Esophagus muscularis mucosa (tissue), 4 donors: ENCODE measurements at regions not wholly inside any gene's neighbourhood (a gene's known extent, or its start where the extent isn't known, plus 50 kb on each side); places are given as distances from the start of the nearest gene placed in this dataset.

Experiments
- DNase-seq: peaks from one replicate; pipeline ENCODE4 v3.0.0-alpha.2; 2017; ENCODE audit errors: extremely low spot score
- H3K27ac ChIP-seq, 4 donors: fragments of 200-600 bp; sonication (generic); replicated peaks in 1 of 4; 1 replicate in 3 of 4; 2 replicates in 1 of 4; pipeline ENCODE4 v1.5.1; 2016 to 2019; ENCODE audit warnings: mild to moderate bottlenecking in 1 of 4
- H3K27me3 ChIP-seq, 4 donors: fragments of 200-600 bp; sonication (generic); one replicate each; pipeline versions ENCODE4 v1.5.1 to v1.6.0; 2016 to 2019
- H3K36me3 ChIP-seq, 4 donors: fragments of 200-600 bp; sonication (generic); one replicate each; pipeline ENCODE4 v1.5.1; 2016 to 2019
- H3K4me1 ChIP-seq, 4 donors: fragments of 200-600 bp; sonication (generic); one replicate each; pipeline ENCODE4 v1.5.1; 2016 to 2019
- H3K4me3 ChIP-seq, 4 donors: fragments of 200-600 bp; sonication (generic); 1 replicate in 2 of 4; 2 replicates in 2 of 4; pipeline ENCODE4 v1.5.1; 2016 to 2019; ENCODE audit warnings: mild to moderate bottlenecking in 4 of 4, moderate library complexity in 1 of 4
- H3K9me3 ChIP-seq, 4 donors: fragments of 200-600 bp; sonication (generic); 1 replicate in 3 of 4; 2 replicates in 1 of 4; pipeline ENCODE4 v1.5.1; 2016 to 2019
- CTCF ChIP-seq, 3 experiments: fragments of 200-600 bp in 2 of 3; fragments of 450-650 bp in 1 of 3; sonication (generic) in 2 of 3; IDR thresholded peaks; one replicate each; pipeline ENCODE4 v1.5.1; 2017 to 2019; ENCODE audit warnings: antibody characterized with exemption in 3 of 3, mild to moderate bottlenecking in 2 of 3, moderate library complexity in 1 of 3
- EP300 ChIP-seq: sonication (generic); formaldehyde crosslinking; IDR thresholded peaks from one replicate; pipeline ENCODE4 v1.6.1; 2017; ENCODE audit warnings: antibody characterized with exemption
- POLR2A ChIP-seq: fragments of 450-650 bp; IDR thresholded peaks from one replicate; pipeline ENCODE4 v1.6.1; 2017; ENCODE audit warnings: antibody characterized with exemption, moderate library complexity, mild to moderate bottlenecking, low read depth
- POLR2AphosphoS5 ChIP-seq, 2 donors: sonication (generic); formaldehyde crosslinking; IDR thresholded peaks; one replicate each; pipeline ENCODE4 v1.6.1; 2017; ENCODE audit warnings: antibody characterized with exemption in 2 of 2
- WGBS: methylation state at CpG from one replicate; pipeline ENCODE4 v1.1.5; 2018; 5-methylcytosine and 5-hydroxymethylcytosine counted together
- intact Hi-C: fragments of 100-400 bp; cut with DNase I; formaldehyde crosslinking; loops from one replicate; pipeline ENCODE4 v1.15.1; 2023

DNA sequence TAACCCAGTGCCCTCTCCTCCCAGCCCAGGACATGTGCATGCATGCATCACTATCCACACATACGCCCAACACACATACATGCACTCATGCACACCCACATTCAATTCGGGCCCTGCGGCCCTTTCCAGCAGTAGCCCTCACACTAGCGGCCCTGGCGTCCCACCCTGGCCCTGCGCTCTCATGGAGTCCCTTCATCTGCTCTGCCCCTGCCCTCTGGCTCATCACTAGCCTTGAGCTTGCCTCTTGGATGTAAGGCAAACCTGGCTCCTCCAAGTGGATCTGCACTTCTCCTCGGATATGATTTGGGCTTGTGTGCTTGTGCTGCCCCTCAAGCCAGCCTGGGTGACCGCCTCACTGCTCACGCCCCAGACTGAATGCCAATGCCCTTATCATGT, 147.2 kb downstream of the SEC61B start:
- Histone ChIP-seq H3K27ac (peak overlapping the region in 1 of 4 donors; percentile 80), H3K4me1 (peaks cover 15 to 29% (median 25%) of the 10 kb centered on the region in 4 donors), H3K9me3 (no peaks in the 10 kb centered on the region), H3K4me3 (no peak overlapping the region), H3K27me3 (no peaks in the 10 kb centered on the region), H3K36me3 (no peaks in the 10 kb centered on the region)
- intact Hi-C loops: no loop called here
- DNase-seq: no peak
- 95% methylated on average over 8 of the region's 9 CpGs for WGBS
- no peak for TF ChIP-seq CTCF (IDR thresholded peaks at IDR 0.05)
- TF ChIP-seq POLR2A: no peak
- no peak for TF ChIP-seq EP300
- no peak for TF ChIP-seq POLR2AphosphoS5 (IDR thresholded peaks at IDR 0.05)

GRCh38 chr9:99370376-99370775, 148.3 kb downstream of the SEC61B start:
- no peaks in the 10 kb centered on the region for H3K9me3 ChIP-seq
- H3K36me3 ChIP-seq: no peaks in the 10 kb centered on the region
- no peak for DNase-seq
- H3K4me3 ChIP-seq: no peak overlapping the region
- peaks cover 15 to 26% (median 24%) of the 10 kb centered on the region in 4 donors for H3K4me1 ChIP-seq
- TF ChIP-seq POLR2A (no peak), EP300 (no peak), POLR2AphosphoS5 (IDR thresholded peaks at IDR 0.05) (no peak), CTCF (IDR thresholded peaks at IDR 0.05) (no peak)
- WGBS: no CpG with 5 or more reads among the region's 3 CpGs
- H3K27ac ChIP-seq: no peak overlapping the region
- intact Hi-C loops: no loop called here
- no peaks in the 10 kb centered on the region for H3K27me3 ChIP-seq

DNA sequence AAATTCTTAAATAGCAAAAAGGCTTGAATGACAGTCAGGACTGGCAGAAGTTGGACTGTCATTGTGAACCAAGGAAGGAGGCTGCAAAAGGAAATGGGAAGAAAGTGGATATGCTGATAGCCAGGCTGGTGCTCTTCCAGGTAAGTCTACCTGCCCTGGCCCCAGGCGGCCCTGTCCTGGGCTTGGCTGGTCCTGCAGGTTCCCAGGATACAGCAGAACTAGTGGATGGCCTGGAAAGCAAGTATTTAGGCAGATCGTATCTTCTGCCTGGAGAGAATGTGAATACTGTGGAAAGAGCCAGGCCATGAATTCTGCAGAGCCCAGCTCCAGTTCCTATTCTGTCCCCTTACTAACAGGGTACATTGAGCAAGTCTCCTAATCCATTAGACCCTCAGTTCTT, 149.3 kb downstream of the SEC61B start:
- H3K27me3 ChIP-seq: no peaks in the 10 kb centered on the region
- no peak overlapping the region for H3K4me3 ChIP-seq
- H3K9me3 ChIP-seq: no peaks in the 10 kb centered on the region
- intact Hi-C loops: no loop called here
- no peaks in the 10 kb centered on the region for H3K36me3 ChIP-seq
- 86% methylated on average over 2 of the region's 2 CpGs for WGBS
- no peak overlapping the region for H3K27ac ChIP-seq
- no peak for TF ChIP-seq POLR2A
- TF ChIP-seq POLR2AphosphoS5 (IDR thresholded peaks at IDR 0.05): no peak
- TF ChIP-seq EP300: no peak
- TF ChIP-seq CTCF (IDR thresholded peaks at IDR 0.05): no peak
- DNase-seq: no peak
- H3K4me1 ChIP-seq: peaks cover 15 to 20% (median 19%) of the 10 kb centered on the region in 4 donors

GRCh38 chr9:99373912-99374311, 151.8 kb downstream of the SEC61B start:
- intact Hi-C loops: no loop called here
- WGBS: 78% methylated on average over 5 of the region's 5 CpGs
- H3K4me3 ChIP-seq: no peak overlapping the region
- H3K4me1 ChIP-seq: peaks cover 5 to 6% (median 5%) of the 10 kb centered on the region in 4 donors
- no peaks in the 10 kb centered on the region for H3K36me3 ChIP-seq
- DNase-seq: no peak
- H3K27me3 ChIP-seq: no peaks in the 10 kb centered on the region
- no peaks in the 10 kb centered on the region for H3K9me3 ChIP-seq
- TF ChIP-seq EP300 (no peak), POLR2A (no peak), CTCF (IDR thresholded peaks at IDR 0.05) (no peak), POLR2AphosphoS5 (IDR thresholded peaks at IDR 0.05) (no peak)
- H3K27ac ChIP-seq: no peak overlapping the region

DNA sequence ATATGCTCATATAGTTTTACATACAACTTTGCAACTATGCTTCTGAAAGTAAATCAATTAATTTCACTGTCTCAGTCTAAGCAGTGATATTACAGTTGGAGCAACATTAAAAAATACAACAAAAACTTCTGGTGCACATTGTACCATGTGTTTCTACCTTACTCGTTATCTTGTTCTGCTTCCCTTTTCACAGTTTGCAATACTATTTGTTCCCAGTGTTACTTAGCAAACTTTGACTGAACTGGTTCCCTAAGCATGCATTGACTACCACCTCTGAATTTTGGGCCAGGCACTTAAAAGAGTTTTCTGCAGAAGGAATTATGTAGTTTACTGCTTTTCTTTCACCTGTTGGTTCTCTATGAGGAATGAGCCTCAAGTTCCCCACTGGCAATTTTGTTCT, 152.7 kb downstream of the SEC61B start:
- H3K4me1 ChIP-seq: no peaks in the 10 kb centered on the region
- no peaks in the 10 kb centered on the region for H3K36me3 ChIP-seq
- no peaks in the 10 kb centered on the region for H3K9me3 ChIP-seq
- no peaks in the 10 kb centered on the region for H3K27me3 ChIP-seq
- intact Hi-C loops: no loop called here
- no peak for DNase-seq
- no peak overlapping the region for H3K4me3 ChIP-seq
- TF ChIP-seq CTCF (IDR thresholded peaks at IDR 0.05) (no peak), POLR2AphosphoS5 (IDR thresholded peaks at IDR 0.05) (no peak), EP300 (no peak), POLR2A (no peak)
- no peak overlapping the region for H3K27ac ChIP-seq
- 67% methylated on average over 1 of the region's 1 CpG for WGBS
